ENCODE measurements at regions not wholly inside any gene's neighbourhood (a gene's known extent, or its start where the extent isn't known, plus 50 kb on each side); places are given as distances from the start of the nearest gene placed in this dataset.

- TF ChIP-seq CTCF (IDR thresholded peaks at IDR 0.05), result no peak; the same call in 1 of the 2 replicates
Observed at GRCh38 chr1:219304227-219305226, 130.8 kb downstream of the LYPLAL1 start.

DNA sequence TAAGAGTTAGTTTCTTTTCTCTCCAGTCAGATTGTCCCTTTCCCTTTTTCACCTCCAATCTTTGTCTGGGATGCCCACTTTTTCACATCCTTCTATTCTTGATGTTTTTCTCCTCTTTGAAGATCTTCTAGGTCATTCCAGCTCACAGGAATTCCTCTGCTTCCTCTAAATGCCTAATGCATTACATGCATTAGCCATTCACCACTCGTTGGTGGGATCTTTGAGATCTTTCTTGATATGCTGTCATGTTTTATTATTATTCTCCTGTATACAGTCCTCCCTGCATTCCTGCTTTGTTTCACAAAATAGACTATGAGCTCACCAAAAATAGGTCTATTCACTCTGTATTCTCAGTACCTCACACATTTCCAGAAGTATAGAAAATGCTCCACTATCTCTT lies 129.0 kb downstream of the LYPLAL1 start:
- TF ChIP-seq CTCF (IDR thresholded peaks at IDR 0.05), result no peak

DNA sequence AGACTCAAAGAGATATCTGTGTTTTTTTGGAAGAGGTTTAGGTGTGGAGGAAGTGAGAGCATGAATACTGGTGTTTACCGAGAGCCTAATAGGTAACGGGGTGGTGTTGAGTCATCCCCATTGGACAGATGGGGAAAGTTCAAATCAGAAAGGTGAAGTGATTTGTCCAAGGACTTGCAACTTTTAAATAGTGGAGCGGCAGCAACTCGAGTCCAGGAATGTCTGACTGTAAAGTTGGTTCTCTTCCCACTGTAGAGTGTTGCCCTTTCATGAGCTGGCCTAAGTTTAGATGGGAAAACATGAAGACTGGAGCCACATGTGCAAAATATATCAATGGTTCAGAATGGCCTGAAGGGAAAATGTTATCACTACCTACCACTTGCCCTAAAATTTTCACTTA lies 125.7 kb downstream of the LYPLAL1 start:
- TF ChIP-seq CTCF (IDR thresholded peaks at IDR 0.05), result no peak

- TF ChIP-seq CTCF (IDR thresholded peaks at IDR 0.05), result no peak
Observed at GRCh38 chr1:219298571-219299148, 125.0 kb downstream of the LYPLAL1 start.

DNA sequence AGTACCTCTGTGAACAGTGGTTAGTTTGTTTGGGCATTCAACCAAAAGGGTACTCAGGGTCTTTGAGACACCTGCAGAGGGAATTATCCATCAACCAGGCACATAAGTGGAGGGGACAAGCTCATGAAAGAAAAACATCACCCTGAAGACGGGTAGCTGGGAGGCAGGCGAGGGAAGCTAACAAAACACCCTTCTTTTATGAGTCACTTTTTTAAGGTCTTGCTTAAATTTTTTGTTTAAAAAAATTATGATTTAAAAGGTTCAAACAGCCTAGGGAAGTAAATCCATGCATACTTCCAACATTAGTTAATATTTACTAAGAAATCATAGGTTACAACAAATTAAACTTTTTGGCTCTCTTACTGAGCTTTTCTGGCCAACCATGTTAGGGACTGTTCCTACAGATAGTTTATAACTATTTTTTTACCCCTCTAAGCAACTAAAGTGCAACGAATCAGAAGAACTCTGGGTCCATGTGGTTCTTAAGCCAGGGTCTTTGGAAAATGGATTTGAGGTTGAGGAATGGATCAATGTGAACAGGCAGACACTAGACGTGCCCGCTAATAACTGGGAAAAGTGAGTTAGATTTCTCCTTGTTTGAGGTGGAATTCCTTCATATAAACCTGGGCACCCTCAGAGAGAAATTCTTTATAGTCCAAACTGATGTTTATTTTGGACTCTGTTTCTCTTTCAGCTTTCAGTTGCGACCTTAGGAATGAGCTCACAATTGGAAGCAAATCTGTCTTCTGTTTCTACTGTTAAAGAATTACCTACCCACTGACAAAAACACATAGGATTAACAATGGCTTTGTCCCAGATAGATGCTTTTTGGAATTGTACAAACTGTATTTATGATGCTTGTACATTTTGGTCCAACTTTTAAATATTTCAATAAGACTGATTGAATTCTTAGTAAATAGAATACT lies 123.0 kb downstream of the LYPLAL1 start:
- TF ChIP-seq CTCF (IDR thresholded peaks at IDR 0.05), result no peak

DNA sequence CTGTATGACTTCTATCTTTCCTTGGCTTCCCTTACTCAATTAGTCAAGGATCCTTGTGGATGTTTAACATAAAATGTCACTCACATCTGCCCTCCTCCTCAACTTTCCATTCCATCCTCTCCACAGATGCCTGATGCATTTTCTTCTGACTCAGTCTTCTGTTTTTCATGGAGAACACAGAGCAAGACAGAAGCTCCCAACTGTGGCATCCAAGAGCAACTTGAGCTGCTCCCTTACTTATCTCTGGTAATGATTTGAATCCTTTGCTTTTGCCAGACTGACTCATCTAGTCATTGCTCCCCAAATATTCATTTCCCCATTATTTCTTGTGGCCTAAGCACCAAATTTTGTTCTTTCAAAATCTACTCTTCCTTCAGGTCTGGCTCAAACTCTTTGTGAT lies 120.6 kb downstream of the LYPLAL1 start:
- TF ChIP-seq CTCF (IDR thresholded peaks at IDR 0.05), result no peak

DNA sequence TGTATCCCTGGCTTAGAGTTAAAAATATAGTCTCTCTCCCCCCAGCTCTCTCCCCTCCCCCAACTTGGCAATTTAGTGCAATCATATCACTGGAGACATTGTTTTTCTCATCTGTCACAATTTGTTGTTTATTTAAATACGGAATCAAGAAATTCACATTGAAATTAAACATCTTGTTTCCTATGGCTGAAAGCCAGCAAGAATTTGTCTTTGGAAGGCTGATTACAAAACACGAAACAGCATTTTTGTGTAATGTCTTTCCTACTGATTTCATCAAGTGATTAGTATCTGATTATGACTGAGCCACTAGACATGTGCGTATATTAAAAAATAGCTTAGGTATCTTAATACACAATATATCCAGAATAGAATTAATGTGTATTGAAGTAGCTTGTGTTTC lies 119.7 kb downstream of the LYPLAL1 start:
- TF ChIP-seq CTCF (IDR thresholded peaks at IDR 0.05), result no peak
